H9 (cell line): ENCODE measurements at regions not wholly inside any gene's neighbourhood (a gene's known extent, or its start where the extent isn't known, plus 50 kb on each side); places are given as distances from the start of the nearest gene placed in this dataset.

Source experiments
- DNase-seq: peaks from one replicate; pipeline ENCODE4 v3.0.0-alpha.2; 2017
- H2AFZ ChIP-seq: one replicate; pipeline ENCODE4 v1.6.1; 2013; ENCODE audit warnings: mild to moderate bottlenecking, low read length, control low read depth, moderate library complexity
- H2AK5ac ChIP-seq: 2 replicates; pipeline ENCODE4 v1.6.1; 2013; ENCODE audit warnings: low read length, control low read depth, mixed read lengths; ENCODE audit not compliant: insufficient read length
- H2BK120ac ChIP-seq: one replicate; pipeline ENCODE4 v1.6.1; 2013; ENCODE audit warnings: low read depth, mild to moderate bottlenecking, low read length, control low read depth, inconsistent platforms; ENCODE audit not compliant: poor library complexity, severe bottlenecking
- H2BK12ac ChIP-seq: 2 replicates; pipeline ENCODE4 v1.6.1; 2013; ENCODE audit warnings: low read length, control low read depth, mixed read lengths, low read depth; ENCODE audit not compliant: insufficient read length
- H2BK15ac ChIP-seq: 2 replicates; pipeline ENCODE4 v1.6.1; 2013; ENCODE audit warnings: low read depth, low read length, control low read depth
- H2BK20ac ChIP-seq: one replicate; pipeline ENCODE4 v1.6.1; 2013; ENCODE audit warnings: low read depth, mild to moderate bottlenecking, low read length, control low read depth, inconsistent platforms; ENCODE audit not compliant: poor library complexity, severe bottlenecking
- H2BK5ac ChIP-seq: 2 replicates; pipeline ENCODE4 v1.6.1; 2013; ENCODE audit warnings: low read length, control low read depth, mixed read lengths; ENCODE audit not compliant: insufficient read length
- H3K14ac ChIP-seq: 2 replicates; pipeline ENCODE4 v1.6.1; 2013; ENCODE audit warnings: low read length, control low read depth; ENCODE audit not compliant: insufficient read depth
- H3K18ac ChIP-seq: 2 replicates; pipeline ENCODE4 v1.6.1; 2013; ENCODE audit warnings: low read depth, mild to moderate bottlenecking, mixed read lengths, low read length, control low read depth; ENCODE audit not compliant: insufficient read length
- H3K23ac ChIP-seq: 2 replicates; pipeline ENCODE4 v1.6.1; 2013; ENCODE audit warnings: low read length, control low read depth, mixed read lengths, low read depth; ENCODE audit not compliant: insufficient read length
- H3K23me2 ChIP-seq: 2 replicates; pipeline ENCODE4 v1.6.1; 2013; ENCODE audit warnings: low read depth, mild to moderate bottlenecking, mixed read lengths, low read length, control low read depth; ENCODE audit not compliant: insufficient read length, poor library complexity, severe bottlenecking
- H3K27ac ChIP-seq: 2 replicates; pipeline ENCODE4 v1.5.1; 2013; ENCODE audit warnings: low read length, control low read depth, mixed read lengths, low read depth; ENCODE audit not compliant: insufficient read length
- H3K27me3 ChIP-seq: 2 replicates; pipeline ENCODE4 v1.6.1; 2013; ENCODE audit warnings: low read length, control low read depth, inconsistent platforms; ENCODE audit not compliant: insufficient read depth
- H3K4ac ChIP-seq: 2 replicates; pipeline ENCODE4 v1.6.1; 2013; ENCODE audit warnings: low read depth, mild to moderate bottlenecking, control low read depth, inconsistent platforms, low read length, moderate library complexity
- H3K4me1 ChIP-seq: 2 replicates; pipeline ENCODE4 v1.6.1; 2013; ENCODE audit warnings: low read length, control low read depth, inconsistent platforms; ENCODE audit not compliant: insufficient read depth
- H3K4me2 ChIP-seq: 2 replicates; pipeline ENCODE4 v1.6.1; 2013; ENCODE audit warnings: low read length, control low read depth, mixed read lengths; ENCODE audit not compliant: insufficient read length, insufficient read depth
- H3K56ac ChIP-seq: 2 replicates; pipeline ENCODE4 v1.6.1; 2013; ENCODE audit warnings: low read depth, mild to moderate bottlenecking, mixed read lengths, low read length, control low read depth; ENCODE audit not compliant: insufficient read length
- H3K79me1 ChIP-seq: 2 replicates; pipeline ENCODE4 v1.6.1; 2013; ENCODE audit warnings: low read depth, mild to moderate bottlenecking, moderate library complexity, low read length, control low read depth, inconsistent platforms; ENCODE audit not compliant: insufficient read depth, poor library complexity, severe bottlenecking
- H3K79me2 ChIP-seq: 2 replicates; pipeline ENCODE4 v1.6.1; 2013; ENCODE audit warnings: low read length, control low read depth, inconsistent platforms; ENCODE audit not compliant: insufficient read depth
- H3K9ac ChIP-seq: 2 replicates; pipeline ENCODE4 v1.6.1; 2013; ENCODE audit warnings: low read length, control low read depth, mixed read lengths; ENCODE audit not compliant: insufficient read length; ENCODE audit errors: extremely low read depth
- H3K9me3 ChIP-seq: one replicate; pipeline ENCODE4 v1.6.1; 2013; ENCODE audit warnings: low read depth, low read length, inconsistent platforms; ENCODE audit not compliant: control insufficient read depth
- H3T11ph ChIP-seq: one replicate; pipeline ENCODE4 v1.6.1; 2013; ENCODE audit warnings: mild to moderate bottlenecking, low read length, control low read depth, inconsistent platforms
- H4K20me1 ChIP-seq: one replicate; pipeline ENCODE4 v1.6.1; 2013; ENCODE audit not compliant: control insufficient read depth, insufficient read length, insufficient read depth
- H4K5ac ChIP-seq: 2 replicates; pipeline ENCODE4 v1.6.1; 2013; ENCODE audit warnings: low read depth, mild to moderate bottlenecking, mixed read lengths, low read length, control low read depth; ENCODE audit not compliant: insufficient read length
- H4K8ac ChIP-seq: replicated peaks from 2 replicates; pipeline ENCODE4 v1.6.1; 2013; ENCODE audit warnings: low read length, control low read depth, mixed read lengths, low read depth; ENCODE audit not compliant: insufficient read length
- H4K91ac ChIP-seq: 2 replicates; pipeline ENCODE4 v1.6.1; 2013; ENCODE audit warnings: low read depth, mild to moderate bottlenecking, moderate library complexity, mixed read lengths, low read length, control low read depth; ENCODE audit not compliant: insufficient read length
- H3K27ac Mint-ChIP-seq, 3 experiments: 2 replicates in 2 of 3; 3 replicates in 1 of 3; pipeline ENCODE4 v1.8.0; 2020 to 2021; ENCODE audit warnings: mixed read lengths in 3 of 3, mild to moderate bottlenecking in 1 of 3, moderate library complexity in 1 of 3
- H3K27me3 Mint-ChIP-seq: 2 replicates; pipeline ENCODE4 v1.8.0; 2021; ENCODE audit warnings: low read depth, mild to moderate bottlenecking, moderate library complexity, mixed read lengths
- H3K36me3 Mint-ChIP-seq, 3 experiments: 2 replicates in 2 of 3; 3 replicates in 1 of 3; pipeline ENCODE4 v1.8.0; 2020 to 2021; ENCODE audit warnings: low read depth in 3 of 3, mixed read lengths in 3 of 3; ENCODE audit not compliant: insufficient read depth in 1 of 3
- H3K4me1 Mint-ChIP-seq, 2 experiments: 2 replicates each; pipeline ENCODE4 v1.8.0; 2020; ENCODE audit warnings: mixed read lengths in 2 of 2
- H3K4me3 Mint-ChIP-seq, 2 experiments: 2 replicates in 1 of 2; 3 replicates in 1 of 2; pipeline ENCODE4 v1.8.0; 2020 to 2021; ENCODE audit warnings: mild to moderate bottlenecking in 2 of 2, mixed read lengths in 2 of 2, moderate library complexity in 1 of 2
- H3K9me3 Mint-ChIP-seq, 2 experiments: 2 replicates in 1 of 2; 3 replicates in 1 of 2; pipeline ENCODE4 v1.8.0; 2020; ENCODE audit warnings: mild to moderate bottlenecking in 2 of 2, mixed read lengths in 2 of 2, moderate library complexity in 1 of 2
- WGBS: extraction: QIAGEN DNeasy Blood & Tissue Kit; methylation state at CpG from one replicate; pipeline ENCODE4 v1.1.7; 2013; ENCODE audit warnings: missing lambda C conversion rate, low lambda C conversion rate, mixed read lengths; ENCODE audit not compliant: insufficient read length; ENCODE audit errors: extremely low coverage; 5-methylcytosine and 5-hydroxymethylcytosine counted together
- TF ChIP-seq, protein P1 (sequence below): fragments of 200-600 bp; sonication (generic); conservative IDR thresholded peaks from 3 replicates; pipeline ENCODE4 v1.8.0; 2021; ENCODE audit warnings: antibody characterized with exemption, mild to moderate bottlenecking

DNA sequence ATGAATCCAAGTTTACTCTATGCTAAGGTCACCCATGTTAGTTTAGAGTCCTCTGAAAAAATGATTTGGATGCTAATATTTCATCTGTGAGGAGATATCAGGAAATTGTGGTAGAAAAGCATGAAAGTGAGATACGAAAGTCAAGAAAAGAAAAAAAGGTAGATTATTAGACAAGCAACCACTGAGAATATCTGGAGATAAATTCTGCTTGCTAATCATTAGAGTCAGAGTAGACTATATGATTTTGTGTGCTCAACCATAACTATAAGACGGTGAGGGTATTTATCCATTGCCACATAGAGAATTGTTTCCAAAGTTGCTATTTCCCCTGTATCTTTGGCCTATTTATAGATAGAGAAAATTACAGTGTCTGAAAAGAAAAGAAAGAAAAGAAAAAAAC is 706.7 kb downstream of the SLITRK5 start:
- H4K20me1 ChIP-seq: no peaks in the 10 kb centered on the region
- no peaks in the 10 kb centered on the region for H3K79me1 ChIP-seq
- no peaks in the 10 kb centered on the region for H3K27me3 Mint-ChIP-seq

More for the DNA sequence above, 706.7 kb downstream of the SLITRK5 start:
- H3K27ac Mint-ChIP-seq: no peak overlapping the region
- no peak overlapping the region for H3K27ac ChIP-seq
- no peak overlapping the region for H2AFZ ChIP-seq
- no peak overlapping the region for H3T11ph ChIP-seq
- H3K79me2 ChIP-seq: no peaks in the 10 kb centered on the region
- no peaks in the 10 kb centered on the region for H3K4me1 ChIP-seq
- TF ChIP-seq, protein P1, sequence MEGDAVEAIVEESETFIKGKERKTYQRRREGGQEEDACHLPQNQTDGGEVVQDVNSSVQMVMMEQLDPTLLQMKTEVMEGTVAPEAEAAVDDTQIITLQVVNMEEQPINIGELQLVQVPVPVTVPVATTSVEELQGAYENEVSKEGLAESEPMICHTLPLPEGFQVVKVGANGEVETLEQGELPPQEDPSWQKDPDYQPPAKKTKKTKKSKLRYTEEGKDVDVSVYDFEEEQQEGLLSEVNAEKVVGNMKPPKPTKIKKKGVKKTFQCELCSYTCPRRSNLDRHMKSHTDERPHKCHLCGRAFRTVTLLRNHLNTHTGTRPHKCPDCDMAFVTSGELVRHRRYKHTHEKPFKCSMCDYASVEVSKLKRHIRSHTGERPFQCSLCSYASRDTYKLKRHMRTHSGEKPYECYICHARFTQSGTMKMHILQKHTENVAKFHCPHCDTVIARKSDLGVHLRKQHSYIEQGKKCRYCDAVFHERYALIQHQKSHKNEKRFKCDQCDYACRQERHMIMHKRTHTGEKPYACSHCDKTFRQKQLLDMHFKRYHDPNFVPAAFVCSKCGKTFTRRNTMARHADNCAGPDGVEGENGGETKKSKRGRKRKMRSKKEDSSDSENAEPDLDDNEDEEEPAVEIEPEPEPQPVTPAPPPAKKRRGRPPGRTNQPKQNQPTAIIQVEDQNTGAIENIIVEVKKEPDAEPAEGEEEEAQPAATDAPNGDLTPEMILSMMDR: no peak
- DNase-seq: no peak
- peaks cover 18 to 21% of the 10 kb centered on the region in 2 experiments for H3K9me3 Mint-ChIP-seq
- no peak overlapping the region for H3K23ac ChIP-seq
- H2BK15ac ChIP-seq: no peak overlapping the region
- no peak overlapping the region for H3K56ac ChIP-seq
- H3K4me3 Mint-ChIP-seq: no peak overlapping the region
- no peaks in the 10 kb centered on the region for H3K4me1 Mint-ChIP-seq
- WGBS: no CpG with 5 or more reads among the region's 2 CpGs
- no peak overlapping the region for H3K4me2 ChIP-seq
- no peak overlapping the region for H2BK120ac ChIP-seq
- no peak overlapping the region for H3K18ac ChIP-seq
- no peak overlapping the region for H2AK5ac ChIP-seq
- H2BK5ac ChIP-seq: no peak overlapping the region
- no peak overlapping the region for H3K9ac ChIP-seq
- no peak overlapping the region for H3K4ac ChIP-seq
- no peaks in the 10 kb centered on the region for H3K23me2 ChIP-seq
- no peak overlapping the region for H4K8ac ChIP-seq
- H3K36me3 Mint-ChIP-seq: peaks cover 9 to 17% (median 10%) of the 10 kb centered on the region in 3 experiments; a peak in 5 of 7 replicates
- H3K9me3 ChIP-seq: no peaks in the 10 kb centered on the region
- no peak overlapping the region for H2BK20ac ChIP-seq
- no peak overlapping the region for H3K14ac ChIP-seq
- no peak overlapping the region for H4K5ac ChIP-seq
- H3K27me3 ChIP-seq: no peaks in the 10 kb centered on the region
- no peak overlapping the region for H2BK12ac ChIP-seq
- H4K91ac ChIP-seq: no peak overlapping the region
